HepG2 (cell line): ENCODE measurements at regions not wholly inside any gene's neighbourhood (a gene's known extent, or its start where the extent isn't known, plus 50 kb on each side); places are given as distances from the start of the nearest gene placed in this dataset.

Source experiments
- ATAC-seq: fragments of 200-7000 bp; cut with Tn5 transposase; 3 replicates; pipeline ENCODE4 v1.9.1; 2020; ENCODE audit warnings: mild to moderate bottlenecking, moderate library complexity
- BruUV-seq: library from RNA; stranded (reverse); fragments of 400-500 nt; replicated peaks from 2 replicates; lab custom pipeline; 2021; lab: Mats Ljungman, UMichigan
- CTCF ChIA-PET: fragments of 300-600 bp; formaldehyde crosslinking; extraction: SDS; loops from one replicate; lab custom pipeline; 2021; ENCODE audit warnings: low total read pairs, inconsistent platforms, low intra/inter-chr PET ratio; lab: Yijun Ruan, JAX
- POLR2A ChIA-PET: fragments of 350-600 bp; sonication (Branson Sonifier 250); formaldehyde crosslinking; loops from one replicate; lab custom pipeline; 2020; ENCODE audit warnings: antibody characterized with exemption, inconsistent platforms; lab: Yijun Ruan, JAX
- DNase-seq: peaks from one replicate; pipeline ENCODE4 v3.0.0-alpha.2; 2015; ENCODE audit warnings: low spot score
- FAIRE-seq: peaks from 3 replicates; lab custom pipeline; 2011; peaks lifted over from hg19 to GRCh38; lab: Jason Lieb, UNC
- H2AFZ ChIP-seq: one replicate; pipeline ENCODE4 v1.6.1; 2011; ENCODE audit warnings: low read length, inconsistent platforms
- H3K27ac ChIP-seq: fragments of 300-600 bp; 3 replicates; pipeline ENCODE4 v1.8.0; 2011; ENCODE audit warnings: mixed run types, mild to moderate bottlenecking, mixed read lengths, low read length, inconsistent platforms; ENCODE audit not compliant: insufficient read depth; ENCODE audit errors: extremely low read length
- H3K27me3 ChIP-seq, 2 experiments: fragments of 200-600 bp in 1 of 2; 2 replicates in 1 of 2; 3 replicates in 1 of 2; pipeline versions ENCODE4 v1.6.0 to v1.8.0; 2011; ENCODE audit warnings: low read length in 2 of 2, mild to moderate bottlenecking in 2 of 2, moderate library complexity in 2 of 2, inconsistent platforms in 1 of 2; ENCODE audit not compliant: insufficient read depth in 2 of 2, control insufficient read depth in 1 of 2
- H3K36me3 ChIP-seq, 2 experiments: fragments of 200-600 bp in 1 of 2; replicated peaks in 1 of 2; 2 replicates in 1 of 2; 3 replicates in 1 of 2; pipeline versions ENCODE4 v1.5.1 to v1.8.0; 2011; ENCODE audit warnings: low read length in 2 of 2, inconsistent platforms in 1 of 2; ENCODE audit not compliant: insufficient read depth in 2 of 2, control insufficient read depth in 1 of 2
- H3K4me1 ChIP-seq: 2 replicates; pipeline ENCODE4 v1.5.1; 2012; ENCODE audit warnings: low read length, inconsistent platforms; ENCODE audit not compliant: insufficient read depth
- H3K4me2 ChIP-seq: 2 replicates; pipeline ENCODE4 v1.6.0; 2011; ENCODE audit warnings: low read depth, low read length, inconsistent platforms
- H3K4me3 ChIP-seq, 3 experiments: fragments of 200-600 bp in 1 of 3; sonication (generic), shearing (Covaris generic) in 1 of 3; replicated peaks in 1 of 3; 2 replicates each; pipeline ENCODE4 v1.5.1; 2011 to 2016; ENCODE audit warnings: low read length in 3 of 3, inconsistent platforms in 2 of 3, low read depth in 2 of 3, mild to moderate bottlenecking in 2 of 3, control low read depth in 1 of 3, mixed read lengths in 1 of 3; ENCODE audit not compliant: insufficient read depth in 1 of 3
- H3K79me2 ChIP-seq: one replicate; pipeline ENCODE4 v1.6.1; 2011; ENCODE audit warnings: low read length, inconsistent platforms; ENCODE audit not compliant: insufficient read depth
- H3K9ac ChIP-seq: 2 replicates; pipeline ENCODE4 v1.6.0; 2011; ENCODE audit warnings: mild to moderate bottlenecking, low read depth, low read length, inconsistent platforms; ENCODE audit not compliant: insufficient read depth
- H3K9me3 ChIP-seq: 2 replicates; pipeline ENCODE4 v1.5.1; 2012; ENCODE audit warnings: mild to moderate bottlenecking, low read length
- H4K20me1 ChIP-seq: 2 replicates; pipeline ENCODE4 v1.6.0; 2011; ENCODE audit warnings: inconsistent platforms, mild to moderate bottlenecking, low read length, moderate library complexity; ENCODE audit not compliant: insufficient read depth
- NFAT5 ChIP-seq: sonication (generic); formaldehyde crosslinking; IDR thresholded peaks from 2 replicates; pipeline ENCODE4 v1.4.0; 2020; ENCODE audit warnings: missing genetic modification reagents
- REL ChIP-seq: sonication (generic); formaldehyde crosslinking; conservative IDR thresholded peaks from 2 replicates; pipeline ENCODE4 v1.8.0; 2022; ENCODE audit warnings: mild to moderate bottlenecking, missing genetic modification reagents, moderate library complexity
- RXRA ChIP-seq: sonication (generic); formaldehyde crosslinking; IDR thresholded peaks from 2 replicates; pipeline ENCODE4 v1.5.1; 2020; ENCODE audit warnings: missing genetic modification reagents
- TBP ChIP-seq: sonication (generic); formaldehyde crosslinking; IDR thresholded peaks from 2 replicates; pipeline ENCODE4 v1.5.0; 2020; ENCODE audit warnings: missing genetic modification reagents
- ZNF576 ChIP-seq: sonication (generic); formaldehyde crosslinking; IDR thresholded peaks from 2 replicates; pipeline ENCODE4 v1.4.0; 2020; ENCODE audit warnings: mild to moderate bottlenecking, missing genetic modification reagents
- ZNF646 ChIP-seq: sonication (generic); formaldehyde crosslinking; IDR thresholded peaks from 2 replicates; pipeline ENCODE4 v1.9.0; 2021; ENCODE audit warnings: mild to moderate bottlenecking, missing genetic modification reagents
- WGBS: methylation state at CpG from one replicate; pipeline ENCODE4 v1.1.6; 2017; ENCODE audit warnings: low lambda C conversion rate; 5-methylcytosine and 5-hydroxymethylcytosine counted together
- in situ Hi-C: cut with HindIII; loops from 2 replicates; pipeline ENCODE4 v1.10.0; 2017; ENCODE audit warnings: low pct_unique_long_range_greater_than_20kb; ENCODE audit not compliant: extremely low pct_ligation_motif_present
- intact Hi-C: fragments of 100-400 bp; cut with micrococcal nuclease; formaldehyde crosslinking; loops from one replicate; pipeline ENCODE4 v1.10.0; 2022; ENCODE audit not compliant: unreplicated experiment

GRCh38 chr2:183709829-183710228 lies 585.6 kb downstream of the NUP35 start:
- H3K36me3 ChIP-seq = no peaks in the 10 kb centered on the region
- no peaks in the 10 kb centered on the region for H3K27me3 ChIP-seq
- no peak overlapping the region for H3K9ac ChIP-seq
- no peak overlapping the region for H3K4me2 ChIP-seq
- no peaks in the 10 kb centered on the region for H3K79me2 ChIP-seq
- H2AFZ ChIP-seq = no peak overlapping the region
- WGBS = 0% methylated on average over 1 of the region's 1 CpG
- DNase-seq = no peak
- intact Hi-C loops = no loop called here
- ATAC-seq = peak; percentile 46; the same call in 2 of the 3 replicates
- no TSS peak for BruUV-seq
- CTCF ChIA-PET = no interaction called here
- in situ Hi-C loops = no loop called here
- POLR2A ChIA-PET = no interaction called here
- no peaks in the 10 kb centered on the region for H3K4me1 ChIP-seq
- no peak for FAIRE-seq
- no peaks in the 10 kb centered on the region for H3K9me3 ChIP-seq
- no peak for TF ChIP-seq ZNF646 (CRISPR knock-in tag)
- TF ChIP-seq ZNF576 (CRISPR knock-in tag) = no peak
- TF ChIP-seq REL (CRISPR knock-in tag) = no peak
- TF ChIP-seq RXRA (CRISPR knock-in tag) = no peak
- no peak for TF ChIP-seq NFAT5
- no peak for TF ChIP-seq TBP (CRISPR knock-in tag)
- H4K20me1 ChIP-seq = no peaks in the 10 kb centered on the region
- H3K4me3 ChIP-seq = no peak overlapping the region
- H3K27ac ChIP-seq = no peak overlapping the region
